A549 (cell line): ENCODE measurements at regions not wholly inside any gene's neighbourhood (a gene's known extent, or its start where the extent isn't known, plus 50 kb on each side); places are given as distances from the start of the nearest gene placed in this dataset.

Source experiments
- CHD2 ChIP-seq: fragments of 150-350 bp; IDR thresholded peaks from 2 replicates; pipeline ENCODE4 v1.6.1; 2014; ENCODE audit warnings: low read length; ENCODE audit not compliant: partially characterized antibody
- CTCF ChIP-seq: fragments of >200 bp; sonication (Bioruptor Twin); formaldehyde crosslinking; IDR thresholded peaks from 3 replicates; pipeline ENCODE4 v1.5.1; 2016

- TF ChIP-seq CHD2 (no peak), CTCF (no peak)
These were observed 348.6 kb upstream of the ZFHX3 start for GRCh38 chr16:73396556-73396955.
